Naive thymus-derived CD4-positive, alpha-beta T cell (primary cell): ENCODE measurements at regions not wholly inside any gene's neighbourhood (a gene's known extent, or its start where the extent isn't known, plus 50 kb on each side); places are given as distances from the start of the nearest gene placed in this dataset.
"Not testable (repeated sequence)": the region's sequence is repeated elsewhere in the genome, so short reads cannot be mapped to it uniquely, and the experiment has no call there.

Source experiments
- ATAC-seq: fragments of 150-1000 bp; cut with Tn5 transposase; 2 replicates; pipeline ENCODE4 v1.10.0; 2021; ENCODE audit warnings: mild to moderate bottlenecking, moderate library complexity
- CTCF ChIA-PET: fragments of 350-600 bp; sonication (Branson Sonifier 250); formaldehyde crosslinking; loops from one replicate; lab custom pipeline; 2021; ENCODE audit warnings: antibody characterized with exemption; lab: Charles Lee
- POLR2A ChIA-PET: fragments of 350-600 bp; sonication (Branson Sonifier 250); formaldehyde crosslinking; loops from one replicate; lab custom pipeline; 2021; ENCODE audit warnings: antibody characterized with exemption, inconsistent platforms; lab: Charles Lee
- DNase-seq, 9 donors: peaks; one replicate each; pipeline versions ENCODE4 v3.0.0 to v3.0.0-alpha.2; 2020 to 2022; ENCODE audit warnings: mixed read lengths in 1 of 9
- H3K27ac ChIP-seq: one replicate; pipeline ENCODE4 v1.7.0; 2013; ENCODE audit warnings: mild to moderate bottlenecking, low read depth, low read length, moderate library complexity
- H3K27me3 ChIP-seq, 2 donors: one replicate each; pipeline ENCODE4 v1.7.0; 2013; ENCODE audit warnings: low read length in 2 of 2, mild to moderate bottlenecking in 2 of 2, moderate library complexity in 2 of 2; ENCODE audit not compliant: control insufficient read depth in 2 of 2, insufficient read depth in 2 of 2
- H3K36me3 ChIP-seq, 3 experiments: 1 replicate in 2 of 3; 2 replicates in 1 of 3; pipeline ENCODE4 v1.7.0; 2013; ENCODE audit warnings: low read length in 3 of 3, mild to moderate bottlenecking in 3 of 3, moderate library complexity in 1 of 3; ENCODE audit not compliant: insufficient read depth in 3 of 3, control insufficient read depth in 2 of 3
- H3K4me1 ChIP-seq, 2 donors: one replicate each; pipeline ENCODE4 v1.7.0; 2013; ENCODE audit warnings: low read length in 2 of 2, mild to moderate bottlenecking in 2 of 2, moderate library complexity in 1 of 2; ENCODE audit not compliant: control insufficient read depth in 2 of 2, insufficient read depth in 2 of 2
- H3K4me3 ChIP-seq: 2 replicates; pipeline ENCODE4 v1.7.0; 2013; ENCODE audit warnings: mild to moderate bottlenecking, low read length
- H3K9me3 ChIP-seq, 3 experiments: 1 replicate in 2 of 3; 2 replicates in 1 of 3; pipeline ENCODE4 v1.7.0; 2013; ENCODE audit warnings: low read length in 3 of 3; ENCODE audit not compliant: control insufficient read depth in 2 of 3
- H3K27ac Mint-ChIP-seq, 9 donors: one replicate each; pipeline ENCODE4 v1.8.0; 2020 to 2022; ENCODE audit warnings: mixed read lengths in 9 of 9, mild to moderate bottlenecking in 8 of 9, moderate library complexity in 5 of 9, inconsistent platforms in 2 of 9
- H3K27me3 Mint-ChIP-seq, 5 donors: one replicate each; pipeline ENCODE4 v1.8.0; 2021 to 2022; ENCODE audit warnings: mixed read lengths in 5 of 5, mild to moderate bottlenecking in 1 of 5
- H3K36me3 Mint-ChIP-seq, 5 donors: one replicate each; pipeline ENCODE4 v1.8.0; 2020 to 2022; ENCODE audit warnings: mixed read lengths in 5 of 5, mild to moderate bottlenecking in 3 of 5, inconsistent platforms in 1 of 5
- H3K4me1 Mint-ChIP-seq, 7 donors: one replicate each; pipeline ENCODE4 v1.8.0; 2020 to 2022; ENCODE audit warnings: mixed read lengths in 7 of 7, mild to moderate bottlenecking in 3 of 7, inconsistent platforms in 1 of 7
- H3K4me3 Mint-ChIP-seq, 10 donors: one replicate each; pipeline ENCODE4 v1.8.0; 2020 to 2022; ENCODE audit warnings: mild to moderate bottlenecking in 10 of 10, mixed read lengths in 10 of 10, moderate library complexity in 6 of 10, inconsistent platforms in 2 of 10
- H3K9me3 Mint-ChIP-seq, 11 donors: one replicate each; pipeline ENCODE4 v1.8.0; 2020 to 2022; ENCODE audit warnings: mixed read lengths in 11 of 11, mild to moderate bottlenecking in 4 of 11, inconsistent platforms in 1 of 11, moderate library complexity in 1 of 11
- intact Hi-C, 2 donors: fragments of 100-400 bp; cut with micrococcal nuclease; formaldehyde crosslinking; loops; one replicate each; pipeline ENCODE4 v1.15.1; 2023

DNA sequence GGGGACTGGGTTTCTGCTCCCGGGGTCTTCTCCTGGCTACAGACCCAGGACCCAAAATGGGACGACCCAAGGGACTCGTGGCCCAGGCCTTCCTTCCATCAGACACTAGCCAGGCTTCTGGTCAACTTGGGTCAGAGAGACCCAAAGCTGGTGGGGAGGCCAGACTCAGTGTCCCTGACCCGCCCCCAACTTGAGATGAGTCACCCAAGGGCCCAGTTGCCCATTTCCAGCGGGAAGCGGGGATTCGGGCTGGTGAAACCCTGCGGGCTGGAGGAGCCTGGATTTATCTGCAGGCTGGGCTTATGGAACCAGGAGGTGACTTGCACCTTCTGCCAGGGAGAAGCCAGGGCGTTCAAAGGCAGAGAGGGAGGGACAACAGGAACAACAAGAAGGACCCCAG lies 81.5 kb downstream of the RFLNA start:
- Histone ChIP-seq H3K9me3 (no peaks in the 10 kb centered on the region), H3K27ac (no peak overlapping the region), H3K36me3 (peaks cover 0 to 93% (median 0%) of the 10 kb centered on the region in 3 experiments), H3K4me3 (no peak overlapping the region), H3K4me1 (no peaks in the 10 kb centered on the region), H3K27me3 (no peaks in the 10 kb centered on the region)
- peaks cover 0 to 5% (median 0%) of the 10 kb centered on the region in 7 donors for H3K4me1 Mint-ChIP-seq
- ATAC-seq (no peak), DNase-seq (no peak)
- H3K27ac Mint-ChIP-seq, result no peak overlapping the region
- peaks cover 0 to 22% (median 0%) of the 10 kb centered on the region in 5 donors for H3K36me3 Mint-ChIP-seq
- POLR2A ChIA-PET, result no interaction called here
- no peak overlapping the region for H3K4me3 Mint-ChIP-seq
- intact Hi-C loops, result no loop called here
- peaks cover 0 to 1% (median 0%) of the 10 kb centered on the region in 11 donors for H3K9me3 Mint-ChIP-seq
- CTCF ChIA-PET, result no interaction called here
- no peaks in the 10 kb centered on the region for H3K27me3 Mint-ChIP-seq

DNA sequence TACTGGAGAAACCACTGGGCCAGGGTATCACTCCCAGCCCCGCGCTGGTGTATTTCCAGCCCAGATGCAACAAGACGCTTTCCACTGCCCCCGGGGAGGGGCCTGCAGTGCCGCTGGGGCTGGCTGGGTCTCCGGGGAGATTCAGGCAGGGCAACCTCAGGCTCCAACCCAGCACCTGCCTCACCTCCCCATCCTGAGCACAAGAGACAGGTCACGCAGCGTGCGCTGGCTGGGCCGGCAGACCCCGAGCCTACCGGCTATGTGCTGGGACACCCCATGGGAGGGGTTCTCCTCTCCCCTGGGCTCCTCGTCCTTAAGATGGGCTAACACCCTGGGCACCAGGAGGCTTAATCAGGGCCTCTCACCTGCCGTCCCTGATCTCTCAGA lies 80.9 kb downstream of the RFLNA start:
- no peaks in the 10 kb centered on the region for H3K4me1 ChIP-seq
- no peak overlapping the region for H3K27ac ChIP-seq
- ATAC-seq, result no peak
- POLR2A ChIA-PET, result no interaction called here
- Mint-ChIP-seq H3K4me3 (no peak overlapping the region), H3K4me1 (no peaks in the 10 kb centered on the region), H3K27me3 (no peaks in the 10 kb centered on the region), H3K36me3 (peaks cover 0 to 18% (median 0%) of the 10 kb centered on the region in 5 donors), H3K9me3 (peaks cover 0 to 1% (median 0%) of the 10 kb centered on the region in 11 donors), H3K27ac (no peak overlapping the region)
- intact Hi-C loops, result no loop called here
- peaks cover 0 to 93% (median 0%) of the 10 kb centered on the region in 3 experiments for H3K36me3 ChIP-seq
- H3K27me3 ChIP-seq, result no peaks in the 10 kb centered on the region
- CTCF ChIA-PET, result no interaction called here
- no peak overlapping the region for H3K4me3 ChIP-seq
- no peak for DNase-seq
- no peaks in the 10 kb centered on the region for H3K9me3 ChIP-seq

DNA sequence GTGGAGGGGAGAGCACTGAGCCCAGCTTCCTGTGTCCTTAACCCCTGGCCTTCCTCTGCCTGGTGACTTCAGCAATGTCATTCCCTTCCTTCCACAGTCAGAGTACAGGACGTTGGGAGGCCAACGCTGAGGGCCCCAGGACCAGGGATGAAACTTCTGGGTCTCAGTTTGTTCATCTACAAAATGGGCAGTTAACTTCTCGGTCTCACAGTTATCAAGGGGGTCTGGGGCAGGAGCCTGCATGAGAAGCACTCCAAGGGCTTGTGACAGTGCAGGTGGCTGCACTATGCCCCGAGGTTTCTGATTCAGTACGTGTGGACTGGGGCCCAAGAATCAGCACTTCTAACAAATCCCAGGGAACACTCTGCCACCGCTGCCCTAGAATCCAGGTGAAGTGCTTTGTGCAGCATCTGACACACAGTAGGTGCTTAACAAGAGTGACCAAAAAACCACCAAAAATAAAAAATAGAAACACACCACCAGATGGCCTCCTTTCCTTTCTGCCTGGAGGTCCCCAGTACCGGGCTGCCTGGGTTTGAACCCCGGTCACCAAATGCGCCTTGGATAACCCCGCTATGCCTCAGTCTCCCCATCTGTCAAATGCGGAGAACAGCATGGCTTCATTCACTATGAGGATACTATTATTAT lies 80.4 kb downstream of the RFLNA start:
- Mint-ChIP-seq H3K27ac (no peak overlapping the region), H3K4me3 (no peak overlapping the region), H3K27me3 (no peaks in the 10 kb centered on the region), H3K4me1 (no peaks in the 10 kb centered on the region), H3K36me3 (peaks cover 0 to 18% (median 0%) of the 10 kb centered on the region in 5 donors), H3K9me3 (peaks cover 0 to 1% (median 0%) of the 10 kb centered on the region in 11 donors)
- ATAC-seq (no peak), DNase-seq (no peak)
- H3K27me3 ChIP-seq, result no peaks in the 10 kb centered on the region
- no peak overlapping the region for H3K4me3 ChIP-seq
- no peaks in the 10 kb centered on the region for H3K9me3 ChIP-seq
- H3K27ac ChIP-seq, result no peak overlapping the region
- H3K36me3 ChIP-seq, result peaks cover 0 to 93% (median 0%) of the 10 kb centered on the region in 3 experiments
- intact Hi-C loops, result no loop called here
- no peaks in the 10 kb centered on the region for H3K4me1 ChIP-seq
- POLR2A ChIA-PET, result interaction anchor here (0.6 kb wide), 1 partner anchor 36 kb away, joined by 3 read pairs; no protein-coding TSS in a partner anchor
- CTCF ChIA-PET, result no interaction called here

DNA sequence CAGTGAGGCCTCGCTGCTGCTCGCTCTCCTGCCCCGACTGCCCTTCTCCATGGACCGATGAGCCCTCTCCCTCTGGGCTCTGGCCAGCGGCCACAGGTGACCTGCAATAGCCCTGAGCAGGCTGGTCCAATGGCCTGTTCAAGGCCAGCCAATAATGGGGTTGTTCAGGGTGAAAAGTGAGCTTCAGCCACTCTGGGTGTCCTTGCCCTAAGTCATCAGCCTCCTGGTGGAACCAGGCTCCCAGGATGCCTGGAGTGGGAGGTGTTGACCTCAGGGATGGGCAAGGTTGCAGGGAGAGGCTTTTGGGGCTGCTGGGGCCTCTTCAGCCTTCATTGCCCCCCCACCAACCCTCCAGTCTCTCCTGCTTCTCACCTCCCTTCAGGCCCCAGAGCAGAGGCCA lies 79.7 kb downstream of the RFLNA start:
- no peak overlapping the region for H3K27ac Mint-ChIP-seq

DNA sequence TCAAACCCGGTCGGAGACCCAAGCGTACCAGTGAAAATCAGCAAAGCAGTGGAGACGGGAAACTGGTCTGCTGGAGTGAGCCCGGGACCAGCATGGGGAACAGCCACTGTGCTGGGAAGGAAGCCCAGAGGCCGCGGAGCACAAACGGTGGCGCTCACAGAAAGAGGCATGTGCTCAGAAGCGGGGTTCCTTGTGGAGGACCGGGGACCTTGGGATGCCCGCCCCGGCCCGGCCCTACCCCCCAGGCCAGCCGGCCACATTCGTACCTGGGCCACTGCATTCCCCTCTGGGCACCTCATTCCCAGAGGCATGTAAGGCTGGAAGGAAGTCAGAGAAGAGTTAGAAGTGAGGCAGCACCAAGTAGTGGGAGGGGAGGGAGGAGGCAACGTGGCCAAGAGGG lies 79.3 kb downstream of the RFLNA start:
- intact Hi-C loops, result no loop called here
- no peak overlapping the region for H3K27ac ChIP-seq
- Mint-ChIP-seq H3K27me3 (no peaks in the 10 kb centered on the region), H3K36me3 (peaks cover 0 to 18% (median 0%) of the 10 kb centered on the region in 5 donors), H3K27ac (peak overlapping the region in 1 of 9 donors; percentile 9), H3K9me3 (peaks cover 0 to 1% (median 0%) of the 10 kb centered on the region in 11 donors), H3K4me3 (no peak overlapping the region), H3K4me1 (no peaks in the 10 kb centered on the region)
- ChIA-PET CTCF (no interaction called here), POLR2A (no interaction called here)
- no peaks in the 10 kb centered on the region for H3K27me3 ChIP-seq
- H3K4me3 ChIP-seq, result no peak overlapping the region
- no peaks in the 10 kb centered on the region for H3K4me1 ChIP-seq
- ATAC-seq, result no peak
- peaks cover 0 to 91% (median 0%) of the 10 kb centered on the region in 3 experiments for H3K36me3 ChIP-seq
- no peak for DNase-seq
- H3K9me3 ChIP-seq, result no peaks in the 10 kb centered on the region

More for the DNA sequence above, 79.7 kb downstream of the RFLNA start:
- Histone ChIP-seq H3K27ac (no peak overlapping the region), H3K36me3 (peaks cover 0 to 92% (median 0%) of the 10 kb centered on the region in 3 experiments), H3K4me1 (no peaks in the 10 kb centered on the region), H3K9me3 (no peaks in the 10 kb centered on the region), H3K4me3 (no peak overlapping the region), H3K27me3 (no peaks in the 10 kb centered on the region)
- intact Hi-C loops, result no loop called here
- ATAC-seq, result no peak
- ChIA-PET POLR2A (interaction anchor here (0.6 kb wide), 1 partner anchor 35 kb away, joined by 3 read pairs; no protein-coding TSS in a partner anchor), CTCF (no interaction called here)
- Mint-ChIP-seq H3K36me3 (peaks cover 0 to 18% (median 0%) of the 10 kb centered on the region in 5 donors), H3K9me3 (peaks cover 0 to 1% (median 0%) of the 10 kb centered on the region in 11 donors), H3K4me1 (no peaks in the 10 kb centered on the region), H3K4me3 (no peak overlapping the region), H3K27me3 (no peaks in the 10 kb centered on the region)
- no peak for DNase-seq

DNA sequence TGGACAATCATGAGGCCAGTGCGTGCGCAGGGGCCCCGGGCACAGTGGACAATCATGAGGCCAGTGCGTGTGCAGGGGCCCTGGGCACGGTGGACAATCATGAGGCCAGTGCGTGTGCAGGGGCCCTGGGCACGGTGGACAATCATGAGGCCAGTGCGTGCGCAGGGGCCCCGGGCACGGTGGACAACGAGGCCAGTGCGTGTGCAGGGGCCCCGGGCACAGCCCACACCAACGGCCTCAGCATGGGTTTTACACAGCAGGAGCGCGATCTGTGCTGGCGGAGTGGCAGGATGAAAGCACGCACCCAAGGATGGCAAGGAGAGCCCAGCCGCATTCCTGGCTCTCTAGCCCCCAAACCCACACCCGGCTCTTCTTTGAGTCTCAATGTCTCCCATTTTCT lies 78.8 kb downstream of the RFLNA start:
- H3K36me3 ChIP-seq, result peaks cover 0 to 91% (median 0%) of the 10 kb centered on the region in 3 experiments
- not testable (repeated sequence) for H3K4me3 Mint-ChIP-seq

DNA sequence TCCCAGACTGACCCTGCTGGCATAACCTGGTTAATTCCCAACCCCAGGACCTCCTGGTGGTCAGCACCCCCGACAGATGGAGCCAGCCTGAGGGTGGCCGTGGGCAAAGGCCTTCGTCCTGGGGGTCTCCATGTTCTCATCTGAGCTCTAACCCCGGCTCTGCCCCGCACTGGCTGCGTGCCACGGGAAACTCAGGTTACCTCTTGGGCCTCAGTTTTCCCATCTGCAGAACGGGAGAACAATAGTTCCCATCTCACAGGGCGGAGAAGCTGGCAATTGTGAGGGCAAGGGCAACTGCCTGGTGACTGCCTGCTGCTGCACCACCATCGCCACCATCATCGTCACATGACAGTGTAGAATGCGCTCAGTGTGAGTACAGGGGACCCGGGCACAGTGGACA lies 77.9 kb downstream of the RFLNA start:
- intact Hi-C loops, result no loop called here
- ATAC-seq, result no peak

More for the DNA sequence above, 78.8 kb downstream of the RFLNA start:
- POLR2A ChIA-PET, H3K9me3 Mint-ChIP-seq, H3K9me3 ChIP-seq, H3K4me3 ChIP-seq, H3K4me1 ChIP-seq, DNase-seq, H3K4me1 Mint-ChIP-seq, H3K27me3 ChIP-seq, H3K27ac ChIP-seq, H3K27me3 Mint-ChIP-seq, CTCF ChIA-PET, intact Hi-C loops, ATAC-seq: not testable (repeated sequence)
- Mint-ChIP-seq H3K27ac (peak overlapping the region in 1 of 9 donors; percentile 9), H3K36me3 (peaks cover 0 to 16% (median 0%) of the 10 kb centered on the region in 5 donors)

More for the DNA sequence above, 77.9 kb downstream of the RFLNA start:
- Histone ChIP-seq H3K4me1 (no peaks in the 10 kb centered on the region), H3K4me3 (no peak overlapping the region), H3K27ac (no peak overlapping the region), H3K27me3 (no peaks in the 10 kb centered on the region), H3K36me3 (peaks cover 0 to 91% (median 3%) of the 10 kb centered on the region in 3 experiments), H3K9me3 (no peaks in the 10 kb centered on the region)
- Mint-ChIP-seq H3K27me3 (no peaks in the 10 kb centered on the region), H3K9me3 (peaks cover 0 to 1% (median 0%) of the 10 kb centered on the region in 11 donors), H3K36me3 (peaks cover 0 to 15% (median 0%) of the 10 kb centered on the region in 5 donors), H3K27ac (no peak overlapping the region), H3K4me3 (no peak overlapping the region), H3K4me1 (peaks cover 0 to 3% (median 0%) of the 10 kb centered on the region in 7 donors)
- CTCF ChIA-PET, result no interaction called here
- POLR2A ChIA-PET, result no interaction called here
- DNase-seq, result no peak
